GM19239 (cell line): ENCODE measurements at regions not wholly inside any gene's neighbourhood (a gene's known extent, or its start where the extent isn't known, plus 50 kb on each side); places are given as distances from the start of the nearest gene placed in this dataset.
A peak's percentile ranks its signal among the peaks of the same experiment; 100 is the strongest.

Experiments
- DNase-seq: peaks from one replicate; pipeline ENCODE4 v3.0.0; 2011; ENCODE audit warnings: low spot score; ENCODE audit not compliant: insufficient read length
- FAIRE-seq: peaks from 2 replicates; lab custom pipeline; 2011; peaks lifted over from hg19 to GRCh38; lab: Jason Lieb, UNC

DNA sequence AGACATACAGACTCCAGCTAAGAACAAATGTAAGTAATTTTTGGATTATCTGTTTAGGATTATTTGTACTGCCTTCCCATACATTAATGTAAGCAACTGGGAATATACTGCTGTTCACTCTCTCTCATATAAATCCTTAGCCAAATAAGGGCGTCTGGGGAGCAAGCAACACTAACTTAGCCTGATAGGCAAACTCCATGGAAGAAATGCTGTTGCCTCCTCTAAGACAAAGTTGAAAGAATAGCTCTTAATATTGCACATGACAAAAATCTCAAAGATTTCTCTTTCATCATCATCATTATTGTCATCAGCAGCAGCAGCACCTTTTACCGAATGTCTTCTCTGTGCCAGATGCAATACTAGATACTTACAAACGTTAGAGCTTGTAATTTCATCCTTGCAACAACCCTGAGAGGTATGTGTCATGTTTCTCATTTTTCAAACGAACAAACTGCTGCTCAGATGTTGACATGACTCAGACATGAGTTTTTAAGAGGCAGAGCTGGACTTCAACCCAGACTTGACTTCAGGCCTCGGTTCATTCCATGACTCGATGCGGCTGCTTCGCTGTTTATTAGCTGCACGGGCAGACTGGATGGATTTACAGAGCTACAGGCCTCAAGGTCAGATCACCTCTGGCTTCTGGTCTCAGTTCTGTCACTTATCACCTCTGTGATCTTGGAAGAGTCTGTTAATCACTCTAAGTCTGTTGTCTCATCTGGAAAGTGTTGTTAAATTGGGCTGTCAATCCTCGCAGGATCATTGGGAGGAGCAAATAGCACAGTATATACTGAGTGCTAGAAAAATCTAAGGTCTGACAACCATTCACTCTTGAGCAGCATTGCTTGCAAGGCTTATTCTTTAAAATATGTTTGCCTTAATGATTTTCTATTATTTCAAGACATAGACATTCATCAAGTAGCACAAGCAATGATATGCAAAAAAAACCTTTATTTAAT lies 126.3 kb upstream of the CELF2 start:
- no peak for FAIRE-seq
- no peak for DNase-seq

GRCh38 chr10:10892290-10892875 lies 125.3 kb upstream of the CELF2 start:
- DNase-seq (no peak), FAIRE-seq (no peak)

DNA sequence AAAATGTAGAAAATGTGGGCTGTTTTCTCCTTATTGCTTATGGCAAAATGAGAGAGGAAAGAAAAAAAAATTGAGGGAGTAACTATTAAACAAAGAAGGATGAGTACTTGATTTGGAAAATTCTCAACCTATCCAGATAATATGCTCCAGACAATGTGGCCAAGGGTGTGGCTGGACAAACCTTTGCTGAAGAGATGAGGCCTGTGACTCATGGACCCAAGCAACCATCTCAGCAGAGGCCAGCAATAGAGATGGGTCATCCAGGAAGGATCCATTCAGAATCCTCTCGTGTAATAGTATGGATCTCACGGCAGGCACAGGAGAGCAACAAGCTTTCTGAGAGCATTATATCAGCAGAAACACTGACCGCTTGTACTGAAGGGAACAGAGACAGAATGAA lies 120.3 kb upstream of the CELF2 start:
- no peak for DNase-seq
- no peak for FAIRE-seq

- DNase-seq (no peak), FAIRE-seq (no peak)
These were observed 115.8 kb upstream of the CELF2 start for GRCh38 chr10:10901906-10902305.

DNA sequence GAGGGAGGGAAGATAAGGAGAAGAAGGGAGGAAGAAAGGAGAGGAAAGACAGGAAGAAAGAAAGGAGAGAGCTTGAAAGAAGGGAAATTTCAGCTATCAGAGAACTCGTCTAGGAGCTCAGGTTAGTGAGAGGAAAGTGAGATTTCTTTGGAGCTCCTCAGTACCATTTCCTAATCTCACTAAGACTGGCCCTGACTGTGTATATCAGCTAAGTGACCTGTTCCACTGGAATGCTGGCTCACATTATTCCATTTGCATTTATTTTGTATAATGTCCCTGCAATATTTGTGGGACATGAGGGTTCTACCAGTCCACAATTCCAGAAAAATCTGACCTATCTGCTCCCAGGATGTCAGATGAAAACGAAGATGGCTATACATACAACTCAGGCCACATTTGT lies 114.7 kb upstream of the CELF2 start:
- DNase-seq (no peak), FAIRE-seq (no peak)

DNA sequence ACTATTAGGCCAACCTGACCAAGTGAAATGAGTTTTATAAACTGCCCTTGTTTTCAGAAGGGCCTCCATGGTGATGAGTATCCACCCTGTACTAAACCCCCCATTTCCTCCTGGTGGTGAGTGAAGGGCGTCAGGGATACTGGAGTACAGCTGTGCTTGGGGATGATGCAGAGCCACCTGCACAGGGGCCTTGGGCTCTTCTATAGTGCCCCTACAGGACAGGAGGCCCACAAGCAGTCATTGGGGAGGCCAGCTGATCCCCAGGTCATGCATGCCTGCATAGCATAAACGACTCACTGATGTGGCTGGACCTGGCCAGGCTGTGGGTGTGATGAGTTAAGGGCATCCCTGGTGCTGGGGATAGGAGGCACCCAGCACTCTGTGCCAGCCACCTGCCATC lies 114.1 kb upstream of the CELF2 start:
- FAIRE-seq (no peak), DNase-seq (no peak)

DNA sequence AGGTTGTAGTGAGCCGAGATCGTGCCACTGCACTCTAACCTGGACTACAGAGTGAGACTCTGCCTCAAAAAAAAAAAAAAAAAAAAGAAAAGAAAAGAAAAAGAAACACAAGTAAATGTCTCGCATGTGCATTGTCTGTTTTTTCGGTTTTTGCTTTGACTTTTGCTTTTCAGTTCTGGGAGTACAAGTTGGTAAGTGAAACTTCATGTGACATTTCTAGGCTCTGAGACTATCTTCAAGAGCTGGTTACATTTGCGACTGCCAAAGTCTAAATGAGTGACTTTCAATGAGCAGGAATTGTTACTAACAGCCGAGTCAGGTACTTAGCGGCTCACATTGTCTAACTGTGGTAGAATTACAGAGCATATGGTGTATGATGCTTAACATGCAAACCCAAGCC lies 107.0 kb upstream of the CELF2 start:
- no peak for DNase-seq
- FAIRE-seq, result no peak

GRCh38 chr10:10911035-10911434 lies 106.6 kb upstream of the CELF2 start:
- FAIRE-seq, result no peak
- DNase-seq, result no peak

DNA sequence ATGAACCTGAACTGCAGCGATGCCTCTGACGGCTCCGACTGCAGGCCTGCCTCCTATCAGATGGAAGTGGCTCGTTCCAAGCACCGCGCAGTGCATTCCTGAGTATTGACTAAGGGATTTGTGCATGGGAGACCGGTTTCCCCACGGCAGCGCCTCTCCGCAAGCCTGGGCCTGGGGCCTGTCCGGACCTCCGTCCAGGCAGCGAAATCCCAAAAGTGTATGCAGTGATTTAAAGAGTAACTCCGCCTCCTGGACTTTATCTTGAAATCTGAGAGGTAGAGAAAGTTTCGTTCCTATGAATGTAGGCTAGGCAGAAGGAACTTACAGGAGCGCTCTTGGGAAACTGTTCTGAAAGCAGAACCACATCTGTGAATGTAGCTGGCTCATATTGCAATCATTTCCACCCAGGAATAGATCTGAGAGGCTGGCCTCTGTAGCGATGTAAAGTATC lies 106.2 kb upstream of the CELF2 start:
- FAIRE-seq, result no peak
- DNase-seq, result no peak

GRCh38 chr10:10914144-10914543 lies 103.5 kb upstream of the CELF2 start:
- DNase-seq (no peak), FAIRE-seq (no peak)

- FAIRE-seq, result no peak
These were observed 102.5 kb upstream of the CELF2 start for GRCh38 chr10:10915215-10915614.

DNA sequence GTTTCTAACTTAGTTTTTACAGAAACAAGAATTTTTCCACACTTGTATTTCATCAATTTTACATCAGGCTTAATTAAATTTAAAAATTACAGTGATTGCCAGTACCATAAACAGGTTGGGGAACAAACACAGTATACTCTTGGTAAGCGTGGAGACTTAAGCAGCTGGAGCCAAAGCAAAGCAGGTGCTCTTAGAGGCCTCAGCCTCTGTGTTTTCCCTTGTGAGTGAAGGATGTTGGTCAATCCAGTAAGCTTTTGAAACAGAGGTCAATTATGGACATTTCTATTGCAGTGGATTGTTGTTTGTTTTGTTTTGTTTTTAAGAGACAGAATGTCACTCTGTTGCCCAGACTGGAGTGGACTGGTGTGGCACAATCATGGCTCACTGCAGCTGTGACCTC lies 100.6 kb upstream of the CELF2 start:
- DNase-seq (no peak), FAIRE-seq (no peak)

More at GRCh38 chr10:10915215-10915614, 102.5 kb upstream of the CELF2 start:
- DNase-seq, result no peak

DNA sequence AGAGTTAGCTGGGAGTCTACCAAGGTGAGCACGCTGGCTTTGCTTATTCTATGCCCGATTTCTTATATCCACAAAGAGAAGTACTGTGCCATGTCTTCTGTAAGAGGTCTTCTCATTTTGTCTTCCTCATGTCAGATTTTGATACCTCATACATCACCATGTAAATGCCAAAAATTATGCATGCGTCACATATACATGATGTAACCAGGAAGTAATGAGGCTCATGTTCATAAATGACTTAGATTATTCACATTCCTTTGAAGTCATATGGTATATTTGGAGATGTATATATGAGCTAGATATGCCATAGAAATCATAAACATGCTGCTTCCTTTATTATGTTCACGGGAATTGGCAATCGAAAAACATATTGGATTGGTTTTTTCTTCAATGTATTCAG lies 97.7 kb upstream of the CELF2 start:
- no peak for DNase-seq
- no peak for FAIRE-seq

GRCh38 chr10:10921826-10922461 lies 95.7 kb upstream of the CELF2 start:
- FAIRE-seq (no peak), DNase-seq (no peak)

- DNase-seq, result no peak
- FAIRE-seq, result no peak
These were observed 94.5 kb upstream of the CELF2 start for GRCh38 chr10:10923029-10923651.

DNA sequence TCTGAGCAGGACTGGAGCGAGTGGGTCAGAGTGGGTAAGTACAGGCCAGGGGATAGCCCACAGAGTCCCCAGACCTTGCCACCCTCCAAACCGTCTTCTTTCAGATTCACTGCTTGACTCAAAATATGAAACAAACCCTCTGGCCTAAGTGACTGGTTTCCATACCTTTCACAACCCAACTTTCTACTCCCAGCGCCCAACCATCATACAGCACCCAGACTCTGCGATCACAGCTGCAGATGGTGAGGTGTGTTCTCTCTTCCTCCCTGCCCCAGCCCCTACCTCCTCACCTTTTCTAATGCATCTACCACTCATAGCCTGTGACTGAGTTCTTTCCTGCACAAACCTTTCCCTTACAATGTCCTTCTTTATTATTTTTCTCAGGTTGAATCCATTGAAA lies 92.0 kb upstream of the CELF2 start:
- DNase-seq (no peak), FAIRE-seq (no peak)

DNA sequence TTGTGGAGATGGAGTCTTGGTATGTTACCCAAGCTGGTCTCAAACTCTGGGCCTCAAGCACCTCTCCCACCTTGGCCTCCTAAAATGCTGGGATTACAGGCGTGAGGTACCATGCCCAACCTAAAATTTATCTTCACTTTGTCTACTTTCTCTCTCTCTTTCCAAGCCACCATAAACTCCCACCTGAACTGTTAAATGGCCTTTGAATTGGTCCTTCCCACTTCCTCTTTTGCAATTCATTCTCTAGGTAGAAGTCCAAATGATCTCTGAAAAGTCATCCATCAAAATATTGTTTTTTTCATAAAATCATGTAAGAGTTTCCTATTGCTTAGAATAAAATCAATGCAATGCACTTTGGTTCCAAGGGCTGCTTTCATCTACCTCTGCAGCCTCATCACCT lies 90.1 kb upstream of the CELF2 start:
- DNase-seq, result no peak
- no peak for FAIRE-seq

GRCh38 chr10:10930979-10931743 lies 86.5 kb upstream of the CELF2 start:
- no peak for DNase-seq
- FAIRE-seq, result peak; percentile 14

GRCh38 chr10:10935032-10935431 lies 82.6 kb upstream of the CELF2 start:
- DNase-seq (no peak), FAIRE-seq (no peak)

GRCh38 chr10:10938676-10939075 lies 79.0 kb upstream of the CELF2 start:
- no peak for DNase-seq
- no peak for FAIRE-seq
